ENCODE measurements at regions not wholly inside any gene's neighbourhood (a gene's known extent, or its start where the extent isn't known, plus 50 kb on each side); places are given as distances from the start of the nearest gene placed in this dataset.

GRCh38 chr12:115553622-115554021 is 723.9 kb downstream of the MED13L start:
- H3K79me2 ChIP-seq (ENCODE audit: control insufficient read depth, insufficient read depth, low read length, poor library complexity): no peaks in the 10 kb centered on the region
- no peak overlapping the region for H2BK12ac ChIP-seq (ENCODE audit: low read length)
- H4K91ac ChIP-seq (ENCODE audit: low read depth, low read length): no peak overlapping the region
- no peak overlapping the region for H3K23ac ChIP-seq (ENCODE audit: low read length)
- H2BK5ac ChIP-seq (ENCODE audit: low read depth, low read length, poor library complexity): no peak overlapping the region
- no peak overlapping the region for H2BK120ac ChIP-seq (ENCODE audit: insufficient read depth, low read length, poor library complexity)
- no peak overlapping the region for H3K14ac ChIP-seq (ENCODE audit: low read length)
- no peaks in the 10 kb centered on the region for H3K36me3 ChIP-seq (ENCODE audit: control insufficient read depth in 1 of 2, insufficient read depth in 2 of 2, low read length in 2 of 2)
- H2AFZ ChIP-seq (ENCODE audit: insufficient read depth, low read length, poor library complexity): no peak overlapping the region
- no peaks in the 10 kb centered on the region for H3K27me3 ChIP-seq (ENCODE audit: insufficient read depth, low read length)
- H3K18ac ChIP-seq (ENCODE audit: low read length): no peak overlapping the region
- H3K4ac ChIP-seq (ENCODE audit: low read depth, low read length): no peak overlapping the region
- H3K9ac ChIP-seq (ENCODE audit: low read length): no peak overlapping the region
- H3K4me1 ChIP-seq (ENCODE audit: control insufficient read depth in 1 of 2, insufficient read depth in 2 of 2, low read length in 2 of 2): no peaks in the 10 kb centered on the region
- no peak overlapping the region for H2AK5ac ChIP-seq (ENCODE audit: low read length)
- DNase-seq: no peak
- no peak overlapping the region for H3K4me2 ChIP-seq (ENCODE audit: low read length)
- no peaks in the 10 kb centered on the region for H3K9me3 ChIP-seq (ENCODE audit: insufficient read depth, low read depth, low read length)
- H4K12ac ChIP-seq (ENCODE audit: low read depth, low read length): no peak overlapping the region
- WGBS (ENCODE audit: extremely low coverage, insufficient coverage, insufficient read length): no CpG with 5 or more reads among the region's 4 CpGs
- H4K8ac ChIP-seq (ENCODE audit: low read depth, low read length): no peak overlapping the region
- no peaks in the 10 kb centered on the region for H3K79me1 ChIP-seq (ENCODE audit: low read length)
- no peak overlapping the region for H3K27ac ChIP-seq (ENCODE audit: low read depth, low read length)
- no peak overlapping the region for H3K4me3 ChIP-seq (ENCODE audit: low read depth, low read length)

GRCh38 chr12:115543269-115543668 is 734.2 kb downstream of the MED13L start:
- H3K18ac ChIP-seq (ENCODE audit: low read length): no peak overlapping the region
- DNase-seq: no peak

GRCh38 chr12:115542656-115543055 is 734.8 kb downstream of the MED13L start:
- WGBS (ENCODE audit: extremely low coverage, insufficient coverage, insufficient read length): no CpG with 5 or more reads among the region's 7 CpGs

More at GRCh38 chr12:115543269-115543668, 734.2 kb downstream of the MED13L start:
- no peak overlapping the region for H2AFZ ChIP-seq (ENCODE audit: insufficient read depth, low read length, poor library complexity)
- no peak overlapping the region for H2BK5ac ChIP-seq (ENCODE audit: low read depth, low read length, poor library complexity)
- no peak overlapping the region for H3K9ac ChIP-seq (ENCODE audit: low read length)
- no peaks in the 10 kb centered on the region for H3K79me1 ChIP-seq (ENCODE audit: low read length)
- no peak overlapping the region for H4K91ac ChIP-seq (ENCODE audit: low read depth, low read length)
- H3K9me3 ChIP-seq (ENCODE audit: insufficient read depth, low read depth, low read length): no peaks in the 10 kb centered on the region
- no peaks in the 10 kb centered on the region for H3K79me2 ChIP-seq (ENCODE audit: control insufficient read depth, insufficient read depth, low read length, poor library complexity)
- H3K23ac ChIP-seq (ENCODE audit: low read length): no peak overlapping the region
- H3K4me1 ChIP-seq (ENCODE audit: control insufficient read depth in 1 of 2, insufficient read depth in 2 of 2, low read length in 2 of 2): no peaks in the 10 kb centered on the region
- WGBS (ENCODE audit: extremely low coverage, insufficient coverage, insufficient read length): no CpG with 5 or more reads among the region's 2 CpGs
- H2AK5ac ChIP-seq (ENCODE audit: low read length): no peak overlapping the region
- no peaks in the 10 kb centered on the region for H3K27me3 ChIP-seq (ENCODE audit: insufficient read depth, low read length)
- H4K12ac ChIP-seq (ENCODE audit: low read depth, low read length): no peak overlapping the region
- H3K36me3 ChIP-seq (ENCODE audit: control insufficient read depth in 1 of 2, insufficient read depth in 2 of 2, low read length in 2 of 2): no peaks in the 10 kb centered on the region
- H2BK12ac ChIP-seq (ENCODE audit: low read length): no peak overlapping the region
- H3K27ac ChIP-seq (ENCODE audit: low read depth, low read length): no peak overlapping the region
- no peak overlapping the region for H4K8ac ChIP-seq (ENCODE audit: low read depth, low read length)
- no peak overlapping the region for H3K4ac ChIP-seq (ENCODE audit: low read depth, low read length)
- no peak overlapping the region for H2BK120ac ChIP-seq (ENCODE audit: insufficient read depth, low read length, poor library complexity)
- no peak overlapping the region for H3K4me3 ChIP-seq (ENCODE audit: low read depth, low read length)
- no peak overlapping the region for H3K4me2 ChIP-seq (ENCODE audit: low read length)
- H3K14ac ChIP-seq (ENCODE audit: low read length): no peak overlapping the region

DNA sequence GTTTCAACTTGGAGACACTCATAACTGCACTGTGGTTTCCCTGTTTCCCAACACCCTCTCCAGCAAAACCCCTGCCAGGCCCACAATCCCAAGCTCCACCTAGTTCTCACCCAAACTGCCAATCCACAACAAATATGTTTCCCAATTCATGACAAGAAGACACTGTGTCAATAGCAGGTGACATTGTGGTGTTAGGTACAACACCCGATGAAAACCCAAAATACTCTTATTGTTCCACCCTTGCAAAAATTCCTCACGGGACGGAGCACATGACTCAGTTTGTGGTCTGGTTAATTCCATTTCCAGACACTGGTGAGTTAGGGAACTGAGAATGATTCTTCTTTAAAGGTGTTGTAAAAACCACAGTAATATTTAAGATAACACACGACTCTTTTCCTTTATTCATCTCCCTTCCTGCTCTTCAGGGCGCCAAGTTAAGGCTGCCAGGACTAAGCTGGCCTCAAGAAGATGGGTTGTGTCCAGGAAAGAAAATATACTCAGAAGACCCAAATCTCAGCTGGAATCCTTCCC is 735.5 kb downstream of the MED13L start:
- H3K36me3 ChIP-seq (ENCODE audit: control insufficient read depth in 1 of 2, insufficient read depth in 2 of 2, low read length in 2 of 2): no peaks in the 10 kb centered on the region
- H4K8ac ChIP-seq (ENCODE audit: low read depth, low read length): no peak overlapping the region
- H2BK12ac ChIP-seq (ENCODE audit: low read length): no peak overlapping the region
- no peak overlapping the region for H4K91ac ChIP-seq (ENCODE audit: low read depth, low read length)
- H3K79me2 ChIP-seq (ENCODE audit: control insufficient read depth, insufficient read depth, low read length, poor library complexity): no peaks in the 10 kb centered on the region
- H4K12ac ChIP-seq (ENCODE audit: low read depth, low read length): no peak overlapping the region
- H3K23ac ChIP-seq (ENCODE audit: low read length): no peak overlapping the region
- H3K18ac ChIP-seq (ENCODE audit: low read length): no peak overlapping the region
- H2AK5ac ChIP-seq (ENCODE audit: low read length): no peak overlapping the region
- H3K4me1 ChIP-seq (ENCODE audit: control insufficient read depth in 1 of 2, insufficient read depth in 2 of 2, low read length in 2 of 2): no peaks in the 10 kb centered on the region
- no peaks in the 10 kb centered on the region for H3K27me3 ChIP-seq (ENCODE audit: insufficient read depth, low read length)
- H3K4me3 ChIP-seq (ENCODE audit: low read depth, low read length): no peak overlapping the region
- H3K79me1 ChIP-seq (ENCODE audit: low read length): no peaks in the 10 kb centered on the region
- H3K27ac ChIP-seq (ENCODE audit: low read depth, low read length): no peak overlapping the region
- H3K14ac ChIP-seq (ENCODE audit: low read length): no peak overlapping the region
- no peak overlapping the region for H3K9ac ChIP-seq (ENCODE audit: low read length)
- no peak overlapping the region for H2BK120ac ChIP-seq (ENCODE audit: insufficient read depth, low read length, poor library complexity)
- H3K4me2 ChIP-seq (ENCODE audit: low read length): no peak overlapping the region
- no peak for DNase-seq
- no CpG with 5 or more reads among the region's 5 CpGs for WGBS (ENCODE audit: extremely low coverage, insufficient coverage, insufficient read length)
- H3K4ac ChIP-seq (ENCODE audit: low read depth, low read length): no peak overlapping the region
- H2BK5ac ChIP-seq (ENCODE audit: low read depth, low read length, poor library complexity): no peak overlapping the region
- H2AFZ ChIP-seq (ENCODE audit: insufficient read depth, low read length, poor library complexity): no peak overlapping the region
- H3K9me3 ChIP-seq (ENCODE audit: insufficient read depth, low read depth, low read length): no peaks in the 10 kb centered on the region

More at GRCh38 chr12:115542656-115543055, 734.8 kb downstream of the MED13L start:
- Histone ChIP-seq H3K4me2 (ENCODE audit: low read length) (no peak overlapping the region), H3K27me3 (ENCODE audit: insufficient read depth, low read length) (no peaks in the 10 kb centered on the region), H2AK5ac (ENCODE audit: low read length) (no peak overlapping the region), H4K12ac (ENCODE audit: low read depth, low read length) (no peak overlapping the region), H4K91ac (ENCODE audit: low read depth, low read length) (no peak overlapping the region), H4K8ac (ENCODE audit: low read depth, low read length) (no peak overlapping the region), H3K4me1 (ENCODE audit: control insufficient read depth in 1 of 2, insufficient read depth in 2 of 2, low read length in 2 of 2) (no peaks in the 10 kb centered on the region), H3K79me1 (ENCODE audit: low read length) (no peaks in the 10 kb centered on the region), H3K9ac (ENCODE audit: low read length) (no peak overlapping the region), H2BK12ac (ENCODE audit: low read length) (no peak overlapping the region), H3K27ac (ENCODE audit: low read depth, low read length) (no peak overlapping the region), H2BK120ac (ENCODE audit: insufficient read depth, low read length, poor library complexity) (no peak overlapping the region), H3K9me3 (ENCODE audit: insufficient read depth, low read depth, low read length) (no peaks in the 10 kb centered on the region), H3K4ac (ENCODE audit: low read depth, low read length) (no peak overlapping the region), H2AFZ (ENCODE audit: insufficient read depth, low read length, poor library complexity) (no peak overlapping the region), H3K36me3 (ENCODE audit: control insufficient read depth in 1 of 2, insufficient read depth in 2 of 2, low read length in 2 of 2) (no peaks in the 10 kb centered on the region), H3K23ac (ENCODE audit: low read length) (no peak overlapping the region), H3K79me2 (ENCODE audit: control insufficient read depth, insufficient read depth, low read length, poor library complexity) (no peaks in the 10 kb centered on the region), H3K18ac (ENCODE audit: low read length) (no peak overlapping the region), H3K4me3 (ENCODE audit: low read depth, low read length) (no peak overlapping the region), H3K14ac (ENCODE audit: low read length) (no peak overlapping the region), H2BK5ac (ENCODE audit: low read depth, low read length, poor library complexity) (no peak overlapping the region)
- DNase-seq: no peak

Measured in trophoblast cell (in vitro differentiated cells and primary cell).